Islet precursor cell (in vitro differentiated cells): ENCODE measurements at regions not wholly inside any gene's neighbourhood (a gene's known extent, or its start where the extent isn't known, plus 50 kb on each side); places are given as distances from the start of the nearest gene placed in this dataset.

Source experiments
- DNase-seq: peaks from one replicate; pipeline ENCODE4 v3.0.0-alpha.2; 2018

DNA sequence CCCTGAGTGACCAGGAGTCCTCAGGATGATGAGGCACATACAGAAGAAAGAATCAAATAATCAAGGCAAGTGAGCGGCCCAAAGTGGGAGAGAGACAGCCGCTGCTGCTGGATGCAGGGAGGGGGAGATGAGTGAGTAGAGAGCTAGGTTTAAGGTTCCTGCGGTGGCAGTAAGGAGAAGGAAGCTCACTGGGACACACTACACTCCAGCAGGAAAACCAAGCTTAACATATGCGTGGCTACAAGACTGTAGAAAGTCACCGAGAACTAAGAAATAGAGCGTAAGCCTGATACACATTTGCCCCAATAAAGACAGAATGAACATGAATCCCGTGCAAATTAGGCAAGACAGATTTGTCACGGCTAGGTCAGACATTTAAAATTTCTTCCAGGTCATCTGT is 470.2 kb downstream of the KDM4C start:
- DNase-seq, result no peak

DNA sequence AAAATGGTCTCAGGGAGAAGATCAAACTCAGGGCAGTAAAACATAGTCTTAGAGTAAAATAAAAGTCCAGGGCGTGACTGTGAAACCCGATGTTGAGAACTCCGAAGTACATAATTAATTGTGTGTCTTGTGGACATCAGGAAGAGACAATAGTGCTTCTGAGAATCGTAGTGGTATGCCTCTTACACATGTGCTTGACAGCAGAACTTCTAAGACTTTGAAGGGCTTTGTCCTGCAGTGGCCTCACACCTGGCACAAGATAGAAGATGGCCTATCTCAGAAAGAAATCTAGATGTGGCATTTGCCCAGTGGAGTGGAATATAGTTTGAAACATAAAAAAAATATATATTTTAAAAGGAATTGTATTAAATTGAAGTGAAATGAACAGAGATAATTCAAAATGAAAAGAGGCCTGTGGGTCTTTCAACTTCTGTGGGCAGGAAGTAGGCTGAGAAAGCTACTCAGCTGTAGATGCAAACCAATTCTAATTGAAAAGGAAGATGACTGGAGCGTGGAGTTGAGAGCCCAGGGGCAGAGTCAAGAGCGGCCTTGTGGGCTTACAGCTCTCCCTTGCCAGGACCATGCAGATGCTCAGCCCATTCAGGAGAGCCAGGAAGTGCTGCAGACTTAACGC is 468.4 kb downstream of the KDM4C start:
- no peak for DNase-seq
